ENCODE measurements at regions not wholly inside any gene's neighbourhood (a gene's known extent, or its start where the extent isn't known, plus 50 kb on each side); places are given as distances from the start of the nearest gene placed in this dataset.
A peak's percentile ranks its signal among the peaks of the same experiment; 100 is the strongest.

- peaks cover 13 to 98% (median 87%) of the 10 kb centered on the region in 7 donors for H3K27me3 ChIP-seq
- no peak for TF ChIP-seq CTCF (IDR thresholded peaks at IDR 0.05)
- 7 to 9% methylated on average over 40 of the region's 40 CpGs for WGBS, 2 donors
These were observed 76.7 kb upstream of the IFNE start for GRCh38 chr9:21558615-21559401.

GRCh38 chr9:21559402-21560280, 77.5 kb upstream of the IFNE start:
- Histone ChIP-seq H3K27ac (peak overlapping the region in 1 of 10 donors; percentile 31), H3K9me3 (no peaks in the 10 kb centered on the region), H3K4me3 (peak overlapping the region; percentile 33 to 61 (median 44)), H3K27me3 (peaks cover 13 to 99% (median 86%) of the 10 kb centered on the region in 7 donors), H3K36me3 (no peaks in the 10 kb centered on the region), H3K4me1 (peaks cover 0 to 19% (median 11%) of the 10 kb centered on the region in 9 donors)
- peak in 3 of 8 donors; percentile 23 to 59 (median 46) for ATAC-seq
- WGBS, 2 donors: 1% methylated on average over 78 to 88 of the region's 88 CpGs
- peak in 1 of 2 donors; percentile 9 for DNase-seq
- no peak for TF ChIP-seq CTCF (IDR thresholded peaks at IDR 0.05)
- intact Hi-C loops (cut with DNase I): no loop called here

More at GRCh38 chr9:21558615-21559401, 76.7 kb upstream of the IFNE start:
- H3K36me3 ChIP-seq: no peaks in the 10 kb centered on the region
- intact Hi-C loops (cut with DNase I): no loop called here
- H3K4me3 ChIP-seq: peak overlapping the region; percentile 33 to 61 (median 44)
- DNase-seq (peak in 1 of 2 donors; percentile 7), ATAC-seq (no peak)
- H3K4me1 ChIP-seq: peaks cover 0 to 19% (median 11%) of the 10 kb centered on the region in 9 donors
- no peaks in the 10 kb centered on the region for H3K9me3 ChIP-seq
- peak overlapping the region in 1 of 10 donors; percentile 31 for H3K27ac ChIP-seq

GRCh38 chr9:21560281-21560745, 78.2 kb upstream of the IFNE start:
- intact Hi-C loops (cut with DNase I): no loop called here
- no peak for TF ChIP-seq CTCF (IDR thresholded peaks at IDR 0.05)
- Histone ChIP-seq H3K36me3 (no peaks in the 10 kb centered on the region), H3K4me3 (peak overlapping the region in 4 of 10 donors; percentile 44 to 61 (median 54)), H3K27me3 (peaks cover 13 to 98% (median 85%) of the 10 kb centered on the region in 7 donors), H3K4me1 (peaks cover 0 to 19% (median 11%) of the 10 kb centered on the region in 9 donors), H3K9me3 (no peaks in the 10 kb centered on the region), H3K27ac (no peak overlapping the region)
- 32 to 40% methylated on average over 12 of the region's 12 CpGs for WGBS, 2 donors
- ATAC-seq (no peak), DNase-seq (no peak)

GRCh38 chr9:21561502-21561901, 79.4 kb upstream of the IFNE start:
- Histone ChIP-seq H3K4me3 (no peak overlapping the region), H3K27me3 (peaks cover 13 to 98% (median 78%) of the 10 kb centered on the region in 7 donors), H3K36me3 (no peaks in the 10 kb centered on the region), H3K27ac (no peak overlapping the region), H3K4me1 (peaks cover 0 to 19% (median 11%) of the 10 kb centered on the region in 9 donors), H3K9me3 (no peaks in the 10 kb centered on the region)
- TF ChIP-seq CTCF (IDR thresholded peaks at IDR 0.05): no peak
- intact Hi-C loops (cut with DNase I): no loop called here
- WGBS, 2 donors: 68 to 77% methylated on average over 2 of the region's 2 CpGs
- ATAC-seq (no peak), DNase-seq (no peak)

All from heart right ventricle (tissue), 16 donors.